ENCODE measurements at regions not wholly inside any gene's neighbourhood (a gene's known extent, or its start where the extent isn't known, plus 50 kb on each side); places are given as distances from the start of the nearest gene placed in this dataset.
"Not testable (repeated sequence)": the region's sequence is repeated elsewhere in the genome, so short reads cannot be mapped to it uniquely, and the experiment has no call there.

DNA sequence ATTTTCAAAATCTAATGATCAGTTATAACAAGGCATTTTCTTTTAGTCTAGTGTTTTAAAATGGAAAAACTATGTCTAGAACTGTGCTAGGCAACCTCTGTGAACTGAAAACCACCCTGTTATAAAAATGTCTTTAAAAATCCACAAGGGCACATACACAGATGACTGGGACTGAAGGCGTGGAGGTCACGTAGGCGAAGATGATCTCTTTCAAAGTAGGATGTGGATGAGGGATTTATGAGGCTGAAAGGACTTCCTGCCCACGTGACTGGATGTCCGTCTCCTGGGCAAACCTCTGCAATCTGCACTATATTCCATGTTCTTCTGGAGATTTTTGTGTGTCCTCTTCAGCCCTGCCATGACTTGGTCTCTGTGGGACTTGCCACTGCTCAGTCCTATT lies 84.2 kb upstream of the ZNF536 start:
- H3K36me3 Mint-ChIP-seq (ENCODE audit: low read depth): no peaks in the 10 kb centered on the region
- TF ChIP-seq, protein P1, sequence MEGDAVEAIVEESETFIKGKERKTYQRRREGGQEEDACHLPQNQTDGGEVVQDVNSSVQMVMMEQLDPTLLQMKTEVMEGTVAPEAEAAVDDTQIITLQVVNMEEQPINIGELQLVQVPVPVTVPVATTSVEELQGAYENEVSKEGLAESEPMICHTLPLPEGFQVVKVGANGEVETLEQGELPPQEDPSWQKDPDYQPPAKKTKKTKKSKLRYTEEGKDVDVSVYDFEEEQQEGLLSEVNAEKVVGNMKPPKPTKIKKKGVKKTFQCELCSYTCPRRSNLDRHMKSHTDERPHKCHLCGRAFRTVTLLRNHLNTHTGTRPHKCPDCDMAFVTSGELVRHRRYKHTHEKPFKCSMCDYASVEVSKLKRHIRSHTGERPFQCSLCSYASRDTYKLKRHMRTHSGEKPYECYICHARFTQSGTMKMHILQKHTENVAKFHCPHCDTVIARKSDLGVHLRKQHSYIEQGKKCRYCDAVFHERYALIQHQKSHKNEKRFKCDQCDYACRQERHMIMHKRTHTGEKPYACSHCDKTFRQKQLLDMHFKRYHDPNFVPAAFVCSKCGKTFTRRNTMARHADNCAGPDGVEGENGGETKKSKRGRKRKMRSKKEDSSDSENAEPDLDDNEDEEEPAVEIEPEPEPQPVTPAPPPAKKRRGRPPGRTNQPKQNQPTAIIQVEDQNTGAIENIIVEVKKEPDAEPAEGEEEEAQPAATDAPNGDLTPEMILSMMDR (IDR thresholded peaks at IDR 0.05): no peak
- CTCF ChIA-PET: no interaction called here
- H3K27me3 Mint-ChIP-seq: no peaks in the 10 kb centered on the region
- intact Hi-C loops (cut with micrococcal nuclease): no loop called here
- DNase-seq: no peak
- no peak overlapping the region for H3K27ac Mint-ChIP-seq
- POLR2A ChIA-PET: no interaction called here
- no peak overlapping the region for H3K4me3 Mint-ChIP-seq
- no peak for ATAC-seq (ENCODE audit: low read depth)
- H3K9me3 Mint-ChIP-seq: peaks cover 12% of the 10 kb centered on the region
- no peaks in the 10 kb centered on the region for H3K4me1 Mint-ChIP-seq

DNA sequence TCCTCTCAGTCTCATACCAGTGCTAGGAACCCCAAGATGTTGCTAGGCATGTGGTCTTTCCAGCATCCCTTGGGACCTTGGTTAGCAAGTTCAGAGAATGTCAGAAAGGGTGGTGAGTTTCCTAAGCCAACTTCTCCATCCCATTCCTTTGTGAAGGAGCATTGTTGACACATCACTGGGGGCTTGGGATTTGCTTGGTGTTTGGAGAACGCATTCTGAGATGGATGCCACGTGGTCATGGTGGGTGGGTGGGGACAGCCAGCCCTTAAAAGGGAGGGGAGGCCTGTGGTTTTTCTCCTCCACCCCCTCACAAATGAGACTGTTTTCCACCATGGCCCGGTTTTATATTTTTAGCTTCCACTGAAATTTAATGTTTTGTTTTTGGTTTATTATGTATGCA lies 83.3 kb upstream of the ZNF536 start:
- Mint-ChIP-seq H3K27ac (no peak overlapping the region), H3K9me3 (peaks cover 12% of the 10 kb centered on the region), H3K4me3 (no peak overlapping the region), H3K4me1 (no peaks in the 10 kb centered on the region), H3K27me3 (no peaks in the 10 kb centered on the region), H3K36me3 (ENCODE audit: low read depth) (no peaks in the 10 kb centered on the region)
- TF ChIP-seq, protein P1 (IDR thresholded peaks at IDR 0.05): no peak
- ATAC-seq (ENCODE audit: low read depth): no peak
- intact Hi-C loops (cut with micrococcal nuclease): no loop called here
- CTCF ChIA-PET: no interaction called here
- POLR2A ChIA-PET: no interaction called here
- no peak for DNase-seq

DNA sequence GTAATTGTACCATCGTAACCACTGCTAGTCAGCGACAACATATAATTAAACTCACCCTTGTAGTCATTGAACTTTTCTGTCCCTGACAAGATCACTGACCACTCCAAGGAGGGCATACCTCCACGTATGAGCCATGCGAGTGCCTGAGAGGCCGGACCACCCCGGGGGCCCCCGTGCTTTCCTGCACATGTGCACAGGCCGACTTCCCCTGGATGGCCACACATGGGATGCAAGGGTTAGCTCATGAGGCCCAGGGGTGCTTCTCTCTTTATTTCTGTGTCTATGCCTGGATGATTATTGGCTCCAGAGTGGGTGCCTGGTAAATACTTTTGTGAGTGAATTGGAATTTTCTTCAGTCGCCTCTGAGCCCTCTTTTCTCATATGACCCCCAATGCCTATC lies 82.8 kb upstream of the ZNF536 start:
- CTCF ChIA-PET: no interaction called here
- TF ChIP-seq, protein P1 (IDR thresholded peaks at IDR 0.05): no peak
- no peak for DNase-seq
- no peaks in the 10 kb centered on the region for H3K27me3 Mint-ChIP-seq
- POLR2A ChIA-PET: no interaction called here
- peaks cover 12% of the 10 kb centered on the region for H3K9me3 Mint-ChIP-seq
- H3K27ac Mint-ChIP-seq: no peak overlapping the region
- H3K36me3 Mint-ChIP-seq (ENCODE audit: low read depth): no peaks in the 10 kb centered on the region
- H3K4me3 Mint-ChIP-seq: no peak overlapping the region
- no peak for ATAC-seq (ENCODE audit: low read depth)
- intact Hi-C loops (cut with micrococcal nuclease): no loop called here
- H3K4me1 Mint-ChIP-seq: no peaks in the 10 kb centered on the region

DNA sequence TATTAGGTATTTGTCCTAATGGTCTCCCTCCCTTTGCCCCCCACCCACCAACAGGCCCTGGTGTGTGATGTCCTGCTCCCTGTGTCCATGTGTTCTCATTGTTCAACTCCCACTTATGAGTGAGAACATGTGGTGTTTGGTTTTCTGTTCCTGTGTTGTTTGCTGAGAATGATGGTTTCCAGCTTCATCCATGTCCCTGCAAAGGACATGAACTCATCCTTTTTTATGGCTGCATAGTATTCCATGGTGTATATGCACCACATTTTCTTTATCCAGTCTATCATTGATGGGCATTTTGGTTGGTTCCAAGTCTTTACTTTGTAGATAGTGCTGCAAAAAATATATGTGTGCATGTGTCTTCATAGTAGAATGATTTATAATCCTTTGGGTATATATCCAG lies 81.4 kb upstream of the ZNF536 start:
- intact Hi-C loops (cut with micrococcal nuclease): not testable (repeated sequence)

DNA sequence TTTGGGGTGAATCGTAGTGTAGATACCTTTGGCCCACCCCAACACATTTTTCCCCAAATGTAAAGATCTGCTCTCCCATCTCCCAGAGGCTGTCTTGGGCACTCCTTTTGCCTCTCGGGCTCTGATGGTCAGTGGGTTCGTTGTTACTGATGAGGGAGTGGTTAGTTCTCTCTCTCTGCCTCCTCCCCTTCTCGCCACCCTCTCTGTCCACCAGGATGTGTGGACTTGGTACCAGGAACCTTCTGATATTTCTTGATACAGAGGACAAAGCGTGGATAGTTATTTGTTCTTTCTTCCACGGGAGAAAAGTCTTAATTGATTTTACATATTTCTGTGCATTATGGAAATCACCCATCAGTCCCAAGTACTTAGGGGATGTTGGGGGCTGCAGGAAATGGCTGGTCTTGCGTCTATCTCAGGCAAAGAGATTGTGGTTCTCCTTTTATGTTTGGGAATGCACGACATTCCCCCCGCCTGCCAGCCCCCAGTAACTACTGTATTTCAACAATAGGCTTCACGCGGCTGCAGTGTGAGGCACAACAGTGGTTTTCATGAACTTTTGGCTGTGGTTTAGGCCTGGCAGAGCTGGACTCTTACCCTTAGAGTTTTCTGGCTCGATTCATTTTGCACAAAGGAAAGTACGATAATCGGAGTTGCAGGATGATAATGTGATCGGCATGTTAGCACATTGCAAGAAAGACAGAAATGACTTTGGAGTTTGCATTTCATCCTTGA lies 79.0 kb upstream of the ZNF536 start:
- no peaks in the 10 kb centered on the region for H3K36me3 Mint-ChIP-seq (ENCODE audit: low read depth)
- no peak for ATAC-seq (ENCODE audit: low read depth)
- POLR2A ChIA-PET: no interaction called here

More for the DNA sequence above, 81.4 kb upstream of the ZNF536 start:
- H3K27ac Mint-ChIP-seq; H3K36me3 Mint-ChIP-seq (ENCODE audit: low read depth); DNase-seq; POLR2A ChIA-PET; ATAC-seq (ENCODE audit: low read depth); CTCF ChIA-PET; H3K27me3 Mint-ChIP-seq; H3K4me3 Mint-ChIP-seq; H3K4me1 Mint-ChIP-seq: not testable (repeated sequence)
- peaks cover 12% of the 10 kb centered on the region for H3K9me3 Mint-ChIP-seq

More for the DNA sequence above, 79.0 kb upstream of the ZNF536 start:
- Mint-ChIP-seq H3K4me1 (no peaks in the 10 kb centered on the region), H3K4me3 (no peak overlapping the region), H3K27me3 (no peaks in the 10 kb centered on the region), H3K9me3 (peaks cover 12% of the 10 kb centered on the region), H3K27ac (no peak overlapping the region)
- intact Hi-C loops (cut with micrococcal nuclease): no loop called here
- CTCF ChIA-PET: no interaction called here
- DNase-seq: no peak
- TF ChIP-seq, protein P1 (IDR thresholded peaks at IDR 0.05): no peak
